SK-N-SH (cell line): ENCODE measurements at regions not wholly inside any gene's neighbourhood (a gene's known extent, or its start where the extent isn't known, plus 50 kb on each side); places are given as distances from the start of the nearest gene placed in this dataset.

Experiments used
- CTCF ChIA-PET: fragments of 300-600, 350-600 bp; formaldehyde crosslinking; extraction: SDS; loops from one replicate; lab custom pipeline; 2021; lab: Yijun Ruan, JAX
- POLR2A ChIA-PET: fragments of 350-600 bp; sonication (Branson Sonifier 250); formaldehyde crosslinking; extraction: SDS; loops from one replicate; lab custom pipeline; 2020; ENCODE audit warnings: antibody characterized with exemption, inconsistent platforms; lab: Yijun Ruan, JAX
- DNase-seq: peaks from one replicate; pipeline ENCODE4 v3.0.0; 2012
- H2AFZ ChIP-seq: fragments of 200-600 bp; sonication (generic); 2 replicates; pipeline ENCODE4 v1.8.1; 2016; ENCODE audit warnings: antibody characterized with exemption, mild to moderate bottlenecking, low read depth
- H3F3A ChIP-seq: fragments of 200-600 bp; sonication (generic); replicated peaks from 2 replicates; pipeline ENCODE3; 2016; ENCODE audit warnings: antibody characterized with exemption, mild to moderate bottlenecking; ENCODE audit not compliant: insufficient read depth
- H3K27ac ChIP-seq, 2 experiments: fragments of 200-500 bp in 1 of 2; fragments of 200-600 bp in 1 of 2; sonication (Bioruptor generic) in 1 of 2; sonication (generic), shearing (Covaris generic) in 1 of 2; 2 replicates each; pipeline versions ENCODE4 v1.5.1 to v1.6.1; 2014 to 2016; ENCODE audit warnings: low read depth in 2 of 2, inconsistent platforms in 1 of 2, low read length in 1 of 2, mild to moderate bottlenecking in 1 of 2, mixed read lengths in 1 of 2
- H3K27me3 ChIP-seq: fragments of 200-600 bp; sonication (generic), shearing (Covaris generic); 2 replicates; pipeline ENCODE4 v1.6.1; 2016; ENCODE audit warnings: mixed run types; ENCODE audit not compliant: insufficient read depth
- H3K36me3 ChIP-seq, 2 experiments: fragments of 200-500 bp in 1 of 2; fragments of 200-600 bp in 1 of 2; sonication (Bioruptor generic) in 1 of 2; sonication (generic) in 1 of 2; replicated peaks in 1 of 2; 2 replicates each; pipeline versions ENCODE3 to v1.5.1; 2014 to 2016; ENCODE audit warnings: low read length in 1 of 2, mild to moderate bottlenecking in 1 of 2; ENCODE audit not compliant: insufficient read depth in 2 of 2, control insufficient read depth in 1 of 2
- H3K4me1 ChIP-seq, 2 experiments: fragments of 200-500 bp in 1 of 2; fragments of 200-600 bp in 1 of 2; sonication (Bioruptor generic) in 1 of 2; sonication (generic), shearing (Covaris generic) in 1 of 2; 2 replicates each; pipeline versions ENCODE4 v1.5.1 to v1.6.1; 2014 to 2016; ENCODE audit warnings: low read depth in 1 of 2, low read length in 1 of 2, mixed run types in 1 of 2; ENCODE audit not compliant: insufficient read depth in 2 of 2, control insufficient read depth in 1 of 2
- H3K4me2 ChIP-seq: fragments of 200-600 bp; sonication (generic), shearing (Covaris generic); 2 replicates; pipeline ENCODE4 v1.6.1; 2017; ENCODE audit warnings: mixed run types
- H3K4me3 ChIP-seq, 2 experiments: fragments of 200-500 bp in 1 of 2; fragments of 200-600 bp in 1 of 2; sonication (Bioruptor generic) in 1 of 2; sonication (generic), shearing (Covaris generic) in 1 of 2; 2 replicates each; pipeline versions ENCODE4 v1.5.1 to v1.8.1; 2014 to 2016; ENCODE audit warnings: low read depth in 2 of 2, inconsistent platforms in 1 of 2, low read length in 1 of 2, mild to moderate bottlenecking in 1 of 2, mixed read lengths in 1 of 2, moderate library complexity in 1 of 2
- H3K79me2 ChIP-seq: fragments of 200-600 bp; sonication (generic); 2 replicates; pipeline ENCODE4 v1.8.1; 2017; ENCODE audit warnings: mild to moderate bottlenecking; ENCODE audit not compliant: insufficient read depth
- H3K9ac ChIP-seq: fragments of 200-600 bp; sonication (generic); 2 replicates; pipeline ENCODE4 v1.6.1; 2017; ENCODE audit warnings: mixed run types
- H3K9me2 ChIP-seq: fragments of 200-600 bp; sonication (generic); 2 replicates; pipeline ENCODE4 v1.6.1; 2017; ENCODE audit warnings: mixed run types
- H3K9me3 ChIP-seq: fragments of 200-600 bp; sonication (generic); 2 replicates; pipeline ENCODE4 v1.6.1; 2017; ENCODE audit warnings: mixed run types, mild to moderate bottlenecking, moderate library complexity
- H4K20me1 ChIP-seq: fragments of 200-600 bp; sonication (generic); 2 replicates; pipeline ENCODE4 v1.6.1; 2017; ENCODE audit warnings: mild to moderate bottlenecking, mixed run types; ENCODE audit not compliant: insufficient read depth
- CTCF ChIP-seq: fragments of 200-600 bp; sonication (generic); IDR thresholded peaks from 2 replicates; pipeline ENCODE4 v1.6.1; 2017; ENCODE audit warnings: antibody characterized with exemption, mild to moderate bottlenecking, moderate library complexity
- EZH2phosphoT487 ChIP-seq: fragments of 200-600 bp; sonication (generic); IDR thresholded peaks from 2 replicates; pipeline ENCODE4 v1.6.1; 2017; ENCODE audit warnings: low read depth, mixed run types, mild to moderate bottlenecking, antibody characterized with exemption, moderate library complexity, borderline replicate concordance
- FOXJ3 ChIP-seq: sonication (generic); formaldehyde crosslinking; IDR thresholded peaks from 2 replicates; pipeline ENCODE4 v1.5.1; 2020; ENCODE audit warnings: mild to moderate bottlenecking, missing genetic modification reagents
- GATA2 ChIP-seq: sonication (generic); formaldehyde crosslinking; IDR thresholded peaks from 2 replicates; pipeline ENCODE4 v1.5.0; 2020; ENCODE audit warnings: mild to moderate bottlenecking, missing genetic modification reagents
- IRF3 ChIP-seq: fragments of 150-350 bp; IDR thresholded peaks from 2 replicates; pipeline ENCODE4 v1.6.1; 2016; ENCODE audit warnings: mild to moderate bottlenecking, low read depth, low read length
- JUND ChIP-seq: IDR thresholded peaks from 2 replicates; pipeline ENCODE4 v1.4.0; 2012
- MXI1 ChIP-seq: IDR thresholded peaks from 2 replicates; pipeline ENCODE4 v1.6.1; 2012; ENCODE audit warnings: mild to moderate bottlenecking, low read depth, low read length, improper control_type of control experiment
- NFIC ChIP-seq: IDR thresholded peaks from 2 replicates; pipeline ENCODE4 v1.4.0; 2012; ENCODE audit warnings: borderline replicate concordance
- NRF1 ChIP-seq: IDR thresholded peaks from 2 replicates; pipeline ENCODE4 v1.6.1; 2012; ENCODE audit warnings: low read depth, mild to moderate bottlenecking, low read length
- RCOR1 ChIP-seq: fragments of 150-350 bp; IDR thresholded peaks from 2 replicates; pipeline ENCODE4 v1.6.1; 2017; ENCODE audit warnings: antibody characterized with exemption, low read length
- RXRA ChIP-seq: IDR thresholded peaks from 2 replicates; pipeline ENCODE4 v1.4.0; 2012; ENCODE audit warnings: low read depth, mild to moderate bottlenecking, borderline replicate concordance
- SMC3 ChIP-seq: IDR thresholded peaks from 2 replicates; pipeline ENCODE4 v1.6.1; 2012; ENCODE audit warnings: low read depth, low read length, improper control_type of control experiment
- TEAD4 ChIP-seq: IDR thresholded peaks from 2 replicates; pipeline ENCODE4 v1.4.0; 2012; ENCODE audit warnings: mild to moderate bottlenecking, borderline replicate concordance; ENCODE audit not compliant: insufficient read depth
- USF2 ChIP-seq: fragments of 150-350 bp; IDR thresholded peaks from 2 replicates; pipeline ENCODE4 v1.6.1; 2017; ENCODE audit warnings: antibody characterized with exemption, low read length, low read depth, borderline replicate concordance
- YY1 ChIP-seq: IDR thresholded peaks from 2 replicates; pipeline ENCODE4 v1.4.0; 2012; ENCODE audit warnings: low read depth, mild to moderate bottlenecking
- ZBTB33 ChIP-seq: IDR thresholded peaks from 2 replicates; pipeline ENCODE4 v1.4.0; 2012; ENCODE audit warnings: low read depth, borderline replicate concordance
- WGBS: methylation state at CpG from one replicate; pipeline ENCODE4 v1.1.6; 2017; ENCODE audit warnings: low lambda C conversion rate; 5-methylcytosine and 5-hydroxymethylcytosine counted together
- TF ChIP-seq, protein P1 (sequence below): IDR thresholded peaks from 2 replicates; pipeline ENCODE4 v1.6.1; 2012; ENCODE audit warnings: mild to moderate bottlenecking, low read depth, low read length, moderate library complexity

GRCh38 chr5:18828351-18828750 is 1159.6 kb downstream of the CDH18 start:
- Histone ChIP-seq H3K9me3 (no peaks in the 10 kb centered on the region), H3K36me3 (no peaks in the 10 kb centered on the region), H2AFZ (no peak overlapping the region), H3K9me2 (no peaks in the 10 kb centered on the region), H3K4me2 (no peak overlapping the region), H3K79me2 (no peaks in the 10 kb centered on the region), H3K27me3 (no peaks in the 10 kb centered on the region; the same call in 1 of the 2 replicates), H3K4me3 (no peak overlapping the region), H3K4me1 (no peaks in the 10 kb centered on the region), H3K27ac (no peak overlapping the region), H4K20me1 (no peaks in the 10 kb centered on the region), H3K9ac (no peak overlapping the region), H3F3A (no peaks in the 10 kb centered on the region)
- TF ChIP-seq RXRA (no peak), RCOR1 (no peak), YY1 (no peak), MXI1 (no peak), TEAD4 (no peak), NRF1 (no peak), FOXJ3 (CRISPR knock-in tag) (no peak), JUND (no peak), SMC3 (no peak), EZH2phosphoT487 (no peak), CTCF (no peak), NFIC (no peak), GATA2 (no peak), ZBTB33 (no peak), IRF3 (no peak), USF2 (no peak)
- TF ChIP-seq, protein P1, sequence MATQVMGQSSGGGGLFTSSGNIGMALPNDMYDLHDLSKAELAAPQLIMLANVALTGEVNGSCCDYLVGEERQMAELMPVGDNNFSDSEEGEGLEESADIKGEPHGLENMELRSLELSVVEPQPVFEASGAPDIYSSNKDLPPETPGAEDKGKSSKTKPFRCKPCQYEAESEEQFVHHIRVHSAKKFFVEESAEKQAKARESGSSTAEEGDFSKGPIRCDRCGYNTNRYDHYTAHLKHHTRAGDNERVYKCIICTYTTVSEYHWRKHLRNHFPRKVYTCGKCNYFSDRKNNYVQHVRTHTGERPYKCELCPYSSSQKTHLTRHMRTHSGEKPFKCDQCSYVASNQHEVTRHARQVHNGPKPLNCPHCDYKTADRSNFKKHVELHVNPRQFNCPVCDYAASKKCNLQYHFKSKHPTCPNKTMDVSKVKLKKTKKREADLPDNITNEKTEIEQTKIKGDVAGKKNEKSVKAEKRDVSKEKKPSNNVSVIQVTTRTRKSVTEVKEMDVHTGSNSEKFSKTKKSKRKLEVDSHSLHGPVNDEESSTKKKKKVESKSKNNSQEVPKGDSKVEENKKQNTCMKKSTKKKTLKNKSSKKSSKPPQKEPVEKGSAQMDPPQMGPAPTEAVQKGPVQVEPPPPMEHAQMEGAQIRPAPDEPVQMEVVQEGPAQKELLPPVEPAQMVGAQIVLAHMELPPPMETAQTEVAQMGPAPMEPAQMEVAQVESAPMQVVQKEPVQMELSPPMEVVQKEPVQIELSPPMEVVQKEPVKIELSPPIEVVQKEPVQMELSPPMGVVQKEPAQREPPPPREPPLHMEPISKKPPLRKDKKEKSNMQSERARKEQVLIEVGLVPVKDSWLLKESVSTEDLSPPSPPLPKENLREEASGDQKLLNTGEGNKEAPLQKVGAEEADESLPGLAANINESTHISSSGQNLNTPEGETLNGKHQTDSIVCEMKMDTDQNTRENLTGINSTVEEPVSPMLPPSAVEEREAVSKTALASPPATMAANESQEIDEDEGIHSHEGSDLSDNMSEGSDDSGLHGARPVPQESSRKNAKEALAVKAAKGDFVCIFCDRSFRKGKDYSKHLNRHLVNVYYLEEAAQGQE, result no peak
- CTCF ChIA-PET, result no interaction called here
- DNase-seq, result no peak
- WGBS, result 55% methylated on average over 1 of the region's 1 CpG
- POLR2A ChIA-PET, result no interaction called here
